IPS-18a (cell line): ENCODE measurements at regions not wholly inside any gene's neighbourhood (a gene's known extent, or its start where the extent isn't known, plus 50 kb on each side); places are given as distances from the start of the nearest gene placed in this dataset.
"Not testable (repeated sequence)": the region's sequence is repeated elsewhere in the genome, so short reads cannot be mapped to it uniquely, and the experiment has no call there.

Source experiments
- H3K27ac ChIP-seq: one replicate; pipeline ENCODE4 v1.5.1; 2013; ENCODE audit warnings: low read length
- H3K27me3 ChIP-seq: one replicate; pipeline ENCODE4 v1.6.1; 2013; ENCODE audit warnings: mild to moderate bottlenecking, low read length; ENCODE audit not compliant: control insufficient read depth, insufficient read depth
- H3K36me3 ChIP-seq: one replicate; pipeline ENCODE4 v1.6.1; 2013; ENCODE audit warnings: low read depth, low read length; ENCODE audit not compliant: control insufficient read depth
- H3K4me1 ChIP-seq: one replicate; pipeline ENCODE4 v1.6.1; 2013; ENCODE audit warnings: low read depth, low read length; ENCODE audit not compliant: control insufficient read depth
- H3K4me3 ChIP-seq: one replicate; pipeline ENCODE4 v1.5.1; 2013; ENCODE audit warnings: low read length
- H3K9ac ChIP-seq: one replicate; pipeline ENCODE4 v1.6.1; 2013; ENCODE audit warnings: mild to moderate bottlenecking, low read length, moderate library complexity
- H3K9me3 ChIP-seq: one replicate; pipeline ENCODE4 v1.6.1; 2013; ENCODE audit warnings: low read depth, low read length; ENCODE audit not compliant: control insufficient read depth

DNA sequence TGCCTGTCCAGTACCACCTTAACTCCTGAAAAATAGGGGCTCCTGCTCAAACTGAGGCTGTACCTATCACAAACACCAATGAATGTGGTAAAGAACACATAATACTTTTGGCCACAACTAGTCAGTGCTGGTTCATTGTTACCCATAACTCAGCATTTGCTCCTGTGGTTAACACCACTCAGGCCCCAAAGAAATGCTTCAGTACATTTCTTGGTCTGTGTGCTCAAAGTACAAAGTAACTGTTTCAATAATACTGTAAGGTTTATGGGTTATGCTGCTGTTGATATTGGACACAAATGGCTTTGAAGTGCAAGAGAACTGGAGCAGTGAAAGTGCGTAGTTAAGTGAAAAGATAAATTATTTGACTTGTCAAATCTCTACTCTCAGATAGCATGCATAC lies 95.0 kb upstream of the TACR1 start:
- no peak overlapping the region for H3K4me3 ChIP-seq
- no peak overlapping the region for H3K27ac ChIP-seq
- no peak overlapping the region for H3K9ac ChIP-seq
- H3K4me1 ChIP-seq = peaks cover 3% of the 10 kb centered on the region
- H3K9me3 ChIP-seq = no peaks in the 10 kb centered on the region
- H3K27me3 ChIP-seq = no peaks in the 10 kb centered on the region
- H3K36me3 ChIP-seq = no peaks in the 10 kb centered on the region

DNA sequence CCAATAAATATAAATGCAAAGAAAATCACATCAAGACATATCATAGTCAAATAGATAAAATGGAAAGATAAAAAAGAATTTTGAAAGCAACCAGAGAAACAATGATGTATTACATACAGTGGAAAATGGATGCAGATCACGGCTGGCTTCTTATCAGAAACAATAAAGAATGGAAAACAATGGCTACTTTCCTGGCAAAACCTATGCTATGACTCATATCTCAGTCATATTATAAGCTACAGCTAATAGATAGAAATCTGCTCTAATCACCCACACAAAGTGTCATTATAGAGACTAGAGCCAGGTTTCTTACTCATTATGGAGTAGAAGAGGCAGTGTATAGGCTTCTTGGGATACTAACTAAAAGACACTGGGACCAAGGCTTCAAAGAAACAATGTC lies 93.5 kb upstream of the TACR1 start:
- peaks cover 3% of the 10 kb centered on the region for H3K4me1 ChIP-seq

DNA sequence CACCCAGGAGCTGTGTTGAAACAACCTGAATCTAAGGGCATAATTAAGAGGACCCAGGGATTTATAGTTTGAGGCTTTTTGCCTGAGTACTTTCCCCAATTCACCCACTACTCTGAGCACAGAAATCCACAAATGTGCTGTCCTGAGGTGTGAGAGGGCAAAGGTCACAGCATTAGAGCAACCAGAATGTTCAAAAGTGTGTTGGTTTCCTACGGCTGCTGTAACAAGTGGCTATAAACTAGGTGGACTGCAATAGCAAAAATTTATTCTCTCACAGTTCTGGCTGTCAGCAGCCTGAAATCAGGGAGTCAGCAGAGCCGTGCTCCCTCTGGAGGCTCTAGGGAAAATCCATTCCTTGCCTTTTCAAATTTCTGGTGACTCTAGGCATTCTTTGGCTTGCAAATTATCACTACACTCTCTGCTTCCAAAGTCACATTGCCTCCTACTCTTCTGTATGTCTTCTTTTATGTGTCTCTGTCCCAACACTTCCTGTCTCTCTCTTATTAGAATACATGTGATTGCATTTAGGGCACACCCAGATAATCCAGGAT lies 91.4 kb upstream of the TACR1 start:
- Histone ChIP-seq H3K27me3 (no peaks in the 10 kb centered on the region), H3K9me3 (no peaks in the 10 kb centered on the region), H3K9ac (no peak overlapping the region), H3K4me3 (no peak overlapping the region), H3K4me1 (peaks cover 3% of the 10 kb centered on the region), H3K36me3 (no peaks in the 10 kb centered on the region), H3K27ac (no peak overlapping the region)

More for the DNA sequence above, 93.5 kb upstream of the TACR1 start:
- no peak overlapping the region for H3K4me3 ChIP-seq
- H3K9me3 ChIP-seq = no peaks in the 10 kb centered on the region
- no peaks in the 10 kb centered on the region for H3K36me3 ChIP-seq
- no peaks in the 10 kb centered on the region for H3K27me3 ChIP-seq
- H3K27ac ChIP-seq = no peak overlapping the region
- H3K9ac ChIP-seq = no peak overlapping the region

DNA sequence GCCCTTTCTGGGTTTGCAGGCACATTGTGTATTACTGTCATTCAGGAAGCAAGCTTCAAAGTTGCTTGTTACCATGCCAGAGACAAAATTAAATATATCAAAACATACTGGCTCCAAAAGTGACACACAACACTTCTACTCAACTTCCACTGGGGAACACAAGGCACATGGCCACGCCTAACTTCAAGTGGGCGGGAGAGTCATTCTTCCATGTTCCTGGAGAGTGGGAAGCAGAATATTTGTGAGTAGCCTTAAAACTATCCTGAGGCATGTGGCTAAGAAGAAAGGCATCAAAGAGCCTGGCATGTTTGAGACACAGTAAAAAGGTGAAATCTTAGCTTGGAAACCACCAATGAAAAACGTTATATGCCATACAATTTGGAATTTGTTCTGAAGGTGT lies 90.5 kb upstream of the TACR1 start:
- Histone ChIP-seq H3K9me3 (no peaks in the 10 kb centered on the region), H3K36me3 (no peaks in the 10 kb centered on the region), H3K4me1 (peaks cover 3% of the 10 kb centered on the region), H3K27ac (no peak overlapping the region), H3K9ac (no peak overlapping the region), H3K4me3 (no peak overlapping the region), H3K27me3 (no peaks in the 10 kb centered on the region)

DNA sequence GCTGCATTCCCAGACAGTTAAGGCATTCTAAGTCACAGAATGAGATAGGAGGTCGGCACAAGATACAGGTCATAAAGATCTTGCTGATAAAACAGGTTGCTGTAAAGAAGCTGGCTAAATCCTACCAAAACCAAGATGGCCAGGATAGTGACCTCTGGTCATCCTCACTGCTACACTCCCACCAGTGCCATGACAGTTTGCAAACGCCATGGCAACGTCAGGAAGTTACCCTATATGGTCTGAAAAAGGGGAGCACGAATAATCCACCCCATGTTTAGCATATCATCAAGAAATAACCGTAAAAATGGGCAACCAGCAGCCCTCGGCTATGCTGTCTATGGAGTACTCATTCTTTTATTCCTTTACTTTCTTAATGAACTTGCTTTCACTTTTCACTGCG lies 89.9 kb upstream of the TACR1 start:
- not testable (repeated sequence) for H3K9me3 ChIP-seq, H3K27ac ChIP-seq, H3K4me3 ChIP-seq, H3K36me3 ChIP-seq, H3K9ac ChIP-seq, H3K27me3 ChIP-seq, H3K4me1 ChIP-seq

DNA sequence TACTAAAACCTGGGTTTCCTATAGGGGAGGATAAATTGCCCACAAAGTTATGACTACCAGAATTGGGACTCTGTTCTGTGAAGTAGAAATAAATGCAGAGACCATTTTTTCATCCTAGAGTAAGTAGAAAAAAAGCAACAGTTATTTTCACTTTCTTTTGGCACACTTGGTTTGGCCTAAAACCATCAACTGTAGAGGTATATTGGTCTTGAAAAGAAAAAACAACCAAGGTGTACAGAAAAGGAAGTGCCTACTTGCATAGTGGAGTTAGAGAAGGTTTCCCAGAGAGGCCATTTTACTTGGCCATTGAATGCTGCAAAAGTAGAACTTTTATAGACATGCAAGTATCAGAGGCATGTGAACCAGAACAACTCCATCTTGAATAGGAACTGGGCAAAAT lies 89.4 kb upstream of the TACR1 start:
- Histone ChIP-seq H3K9ac (no peak overlapping the region), H3K27me3 (no peaks in the 10 kb centered on the region), H3K36me3 (no peaks in the 10 kb centered on the region), H3K27ac (no peak overlapping the region), H3K4me3 (no peak overlapping the region), H3K9me3 (no peaks in the 10 kb centered on the region), H3K4me1 (peaks cover 3% of the 10 kb centered on the region)

DNA sequence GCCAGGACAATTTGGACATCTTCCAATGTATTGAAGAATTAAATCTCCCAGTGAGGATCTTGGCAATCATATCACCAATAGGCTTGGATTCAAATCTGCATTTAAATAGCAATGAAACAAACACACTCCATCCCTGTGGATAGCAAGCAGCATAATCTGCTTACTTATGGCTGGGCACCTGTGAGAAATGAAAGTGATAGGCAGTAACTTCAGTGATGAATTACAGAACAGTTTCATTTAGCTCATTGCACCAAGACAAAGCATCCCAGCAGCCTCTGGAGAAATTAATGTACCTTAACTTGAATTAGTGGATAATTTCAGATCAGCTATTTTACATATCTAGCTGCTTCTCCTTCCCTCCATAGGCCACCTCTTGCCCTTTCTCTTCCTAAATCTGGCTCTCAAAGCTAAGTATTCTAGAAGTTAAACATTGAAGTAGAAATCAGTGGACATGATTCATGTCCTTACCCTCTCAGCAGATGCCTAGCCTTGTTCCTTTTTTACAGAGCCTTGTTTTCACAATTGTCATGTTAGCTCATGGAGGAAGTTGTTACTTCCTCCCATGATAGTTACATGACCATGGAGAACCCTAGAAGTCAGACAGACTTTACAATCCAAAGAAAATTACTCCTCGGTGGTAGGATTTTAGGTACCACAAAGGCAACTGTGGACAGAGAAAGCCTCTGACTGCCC lies 88.5 kb upstream of the TACR1 start:
- H3K4me1 ChIP-seq = peaks cover 3% of the 10 kb centered on the region
- H3K9me3 ChIP-seq = no peaks in the 10 kb centered on the region
- no peaks in the 10 kb centered on the region for H3K36me3 ChIP-seq
- H3K9ac ChIP-seq = no peak overlapping the region
- H3K27ac ChIP-seq = no peak overlapping the region
- H3K4me3 ChIP-seq = no peak overlapping the region
- no peaks in the 10 kb centered on the region for H3K27me3 ChIP-seq

DNA sequence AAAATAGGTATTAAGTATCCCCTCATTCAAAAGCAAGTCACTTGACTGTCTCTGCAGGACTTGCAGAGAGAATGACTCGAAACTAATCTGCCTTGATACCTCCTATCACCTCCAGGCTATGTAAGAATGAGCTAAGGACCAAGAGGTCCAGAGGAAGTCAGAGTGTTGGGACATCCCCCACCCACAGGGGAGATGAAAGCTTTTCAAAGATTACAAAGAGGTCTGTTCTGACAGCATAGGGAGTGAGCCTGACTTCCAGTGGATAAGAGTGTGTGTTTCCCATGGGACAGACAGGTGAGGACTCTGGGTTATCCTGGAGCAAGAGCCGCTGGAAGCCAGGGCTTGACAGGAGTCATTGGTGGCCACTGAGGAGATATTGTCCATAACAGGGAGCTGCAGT lies 85.0 kb upstream of the TACR1 start:
- no peak overlapping the region for H3K4me3 ChIP-seq
- H3K9me3 ChIP-seq = no peaks in the 10 kb centered on the region
- H3K27ac ChIP-seq = no peak overlapping the region
- no peak overlapping the region for H3K9ac ChIP-seq
- no peaks in the 10 kb centered on the region for H3K27me3 ChIP-seq
- no peaks in the 10 kb centered on the region for H3K4me1 ChIP-seq
- H3K36me3 ChIP-seq = no peaks in the 10 kb centered on the region

DNA sequence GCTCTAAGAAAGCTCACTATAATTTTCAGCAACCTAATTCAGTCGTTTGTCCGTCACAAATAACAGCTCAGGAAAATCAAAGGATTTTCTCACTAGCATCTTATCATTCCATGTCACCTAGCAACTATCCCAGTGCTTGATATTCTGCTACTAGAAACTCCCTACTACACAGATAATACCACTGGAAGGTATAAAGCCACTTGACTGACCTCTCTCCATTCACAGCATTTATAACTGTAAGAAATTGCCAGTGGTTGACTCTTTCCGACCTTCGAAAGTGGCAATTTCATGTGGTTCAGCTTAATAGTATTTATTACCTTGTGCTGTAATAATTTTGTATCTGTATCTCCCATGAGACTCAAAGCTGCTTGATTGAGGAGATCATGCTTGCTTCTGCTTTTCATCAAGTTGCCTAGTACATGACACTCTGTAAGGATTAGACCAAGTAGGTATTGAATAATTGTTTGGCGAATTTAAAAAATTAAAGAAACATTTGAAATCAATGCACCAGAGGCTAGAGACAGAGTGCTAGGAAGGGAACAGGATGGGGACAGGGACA lies 79.6 kb upstream of the TACR1 start:
- H3K27ac ChIP-seq = no peak overlapping the region
- peaks cover 28% of the 10 kb centered on the region for H3K4me1 ChIP-seq
- no peaks in the 10 kb centered on the region for H3K36me3 ChIP-seq
- no peaks in the 10 kb centered on the region for H3K27me3 ChIP-seq
- no peaks in the 10 kb centered on the region for H3K9me3 ChIP-seq
- H3K9ac ChIP-seq = no peak overlapping the region
- H3K4me3 ChIP-seq = no peak overlapping the region

DNA sequence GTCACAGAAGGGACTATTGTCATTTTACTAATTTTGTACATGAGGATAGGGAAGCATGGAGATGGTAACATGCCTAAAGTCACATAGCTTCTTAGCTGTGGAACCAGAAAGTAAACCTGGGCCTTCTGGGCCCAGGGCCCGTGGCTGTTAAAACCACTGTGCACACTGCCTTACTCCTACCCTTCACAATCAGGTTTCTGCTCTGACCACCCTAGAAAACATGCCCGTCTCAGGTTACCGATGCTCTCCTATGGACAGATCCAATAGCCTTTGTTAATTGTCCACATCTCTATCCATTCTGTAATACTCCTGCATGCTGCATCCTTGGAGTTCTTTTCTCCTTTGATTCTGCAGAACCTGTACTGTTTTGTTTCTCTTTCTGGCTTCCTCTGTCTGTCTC lies 79.0 kb upstream of the TACR1 start:
- H3K9me3 ChIP-seq = no peaks in the 10 kb centered on the region
- H3K9ac ChIP-seq = no peak overlapping the region
- no peaks in the 10 kb centered on the region for H3K27me3 ChIP-seq
- no peak overlapping the region for H3K27ac ChIP-seq
- H3K4me1 ChIP-seq = peaks cover 28% of the 10 kb centered on the region
- no peaks in the 10 kb centered on the region for H3K36me3 ChIP-seq
- H3K4me3 ChIP-seq = no peak overlapping the region

DNA sequence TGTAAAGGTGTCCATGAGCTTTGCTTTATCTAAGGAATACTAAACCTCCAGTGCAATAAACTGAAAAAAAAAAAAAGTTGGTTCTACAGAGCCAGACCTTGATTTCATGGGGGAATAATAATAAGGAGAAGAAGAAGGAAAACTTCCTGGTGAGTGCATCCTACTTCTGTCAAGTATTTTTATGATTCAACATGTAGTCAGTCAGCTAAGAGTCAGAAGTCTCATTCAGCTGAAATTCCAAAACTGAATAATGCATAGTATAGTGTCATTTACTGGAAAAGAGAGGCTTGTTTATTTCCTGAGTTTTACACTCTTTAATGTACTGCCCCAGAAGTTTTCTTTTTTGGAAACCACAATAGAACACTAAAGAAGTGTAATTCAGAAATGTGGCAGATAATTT lies 77.8 kb upstream of the TACR1 start:
- no peak overlapping the region for H3K9ac ChIP-seq
- peaks cover 28% of the 10 kb centered on the region for H3K4me1 ChIP-seq
- no peaks in the 10 kb centered on the region for H3K27me3 ChIP-seq
- H3K9me3 ChIP-seq = no peaks in the 10 kb centered on the region
- no peak overlapping the region for H3K4me3 ChIP-seq
- H3K27ac ChIP-seq = no peak overlapping the region
- no peaks in the 10 kb centered on the region for H3K36me3 ChIP-seq
